Loucy (cell line): ENCODE measurements at regions not wholly inside any gene's neighbourhood (a gene's known extent, or its start where the extent isn't known, plus 50 kb on each side); places are given as distances from the start of the nearest gene placed in this dataset.

ENCODE experiments used
- H2AFZ ChIP-seq: fragments of 200-600 bp; sonication (generic); 2 replicates; pipeline ENCODE4 v1.6.0; 2016; ENCODE audit warnings: antibody characterized with exemption, mild to moderate bottlenecking, low read length, moderate library complexity
- H3F3A ChIP-seq: fragments of 200-600 bp; 2 replicates; pipeline ENCODE4 v1.6.0; 2016; ENCODE audit warnings: antibody characterized with exemption, low read depth, mild to moderate bottlenecking
- H3K27me3 ChIP-seq: fragments of 200-600 bp; sonication (generic); 2 replicates; pipeline ENCODE4 v1.6.1; 2014; ENCODE audit warnings: low read length, mild to moderate bottlenecking; ENCODE audit not compliant: insufficient read depth, poor library complexity, severe bottlenecking
- H3K36me3 ChIP-seq: fragments of 200-600 bp; sonication (generic); 2 replicates; pipeline ENCODE4 v1.6.1; 2016; ENCODE audit warnings: low read length; ENCODE audit not compliant: insufficient read depth
- H3K4me1 ChIP-seq: fragments of 200-600 bp; sonication (generic); 2 replicates; pipeline ENCODE4 v1.5.1; 2014; ENCODE audit warnings: low read length, mild to moderate bottlenecking; ENCODE audit not compliant: insufficient read depth, poor library complexity, severe bottlenecking
- H3K4me2 ChIP-seq: fragments of 200-600 bp; sonication (generic); 2 replicates; pipeline ENCODE4 v1.6.0; 2014; ENCODE audit warnings: antibody characterized with exemption, low read length, low read depth, mild to moderate bottlenecking; ENCODE audit not compliant: poor library complexity, severe bottlenecking
- H3K4me3 ChIP-seq: fragments of 200-600 bp; sonication (generic); 2 replicates; pipeline ENCODE4 v1.5.1; 2014; ENCODE audit warnings: low read length, mild to moderate bottlenecking, mixed read lengths; ENCODE audit not compliant: poor library complexity, severe bottlenecking
- H3K79me2 ChIP-seq: fragments of 200-600 bp; sonication (generic); 2 replicates; pipeline ENCODE4 v1.6.1; 2014; ENCODE audit warnings: low read length; ENCODE audit not compliant: insufficient read depth
- H3K9ac ChIP-seq: fragments of 200-600 bp; sonication (generic); 2 replicates; pipeline ENCODE4 v1.6.0; 2014; ENCODE audit warnings: mild to moderate bottlenecking, low read depth, low read length, moderate library complexity; ENCODE audit not compliant: poor library complexity, severe bottlenecking
- H3K9me2 ChIP-seq: fragments of 200-600 bp; sonication (generic); replicated peaks from 2 replicates; pipeline ENCODE4 v1.6.1; 2016; ENCODE audit warnings: low read depth, low read length, mixed read lengths
- H3K9me3 ChIP-seq: fragments of 200-600 bp; sonication (generic); 2 replicates; pipeline ENCODE4 v1.6.1; 2014; ENCODE audit warnings: mild to moderate bottlenecking, antibody characterized with exemption, low read length, low read depth; ENCODE audit not compliant: insufficient read depth
- H4K20me1 ChIP-seq: fragments of 200-600 bp; sonication (generic); 2 replicates; pipeline ENCODE4 v1.6.0; 2014; ENCODE audit warnings: antibody characterized with exemption, low read length, mild to moderate bottlenecking; ENCODE audit not compliant: insufficient read depth, poor library complexity, severe bottlenecking
- EZH2phosphoT487 ChIP-seq: fragments of 200-600 bp; IDR thresholded peaks from 2 replicates; pipeline ENCODE4 v1.6.1; 2018; ENCODE audit warnings: antibody characterized with exemption, mild to moderate bottlenecking, moderate library complexity, borderline replicate concordance
- TF ChIP-seq, protein P1 (sequence below): fragments of 200-600 bp; sonication (generic); conservative IDR thresholded peaks from 2 replicates; pipeline ENCODE4 v1.5.1; 2014; ENCODE audit warnings: mild to moderate bottlenecking, antibody characterized with exemption, low read length

DNA sequence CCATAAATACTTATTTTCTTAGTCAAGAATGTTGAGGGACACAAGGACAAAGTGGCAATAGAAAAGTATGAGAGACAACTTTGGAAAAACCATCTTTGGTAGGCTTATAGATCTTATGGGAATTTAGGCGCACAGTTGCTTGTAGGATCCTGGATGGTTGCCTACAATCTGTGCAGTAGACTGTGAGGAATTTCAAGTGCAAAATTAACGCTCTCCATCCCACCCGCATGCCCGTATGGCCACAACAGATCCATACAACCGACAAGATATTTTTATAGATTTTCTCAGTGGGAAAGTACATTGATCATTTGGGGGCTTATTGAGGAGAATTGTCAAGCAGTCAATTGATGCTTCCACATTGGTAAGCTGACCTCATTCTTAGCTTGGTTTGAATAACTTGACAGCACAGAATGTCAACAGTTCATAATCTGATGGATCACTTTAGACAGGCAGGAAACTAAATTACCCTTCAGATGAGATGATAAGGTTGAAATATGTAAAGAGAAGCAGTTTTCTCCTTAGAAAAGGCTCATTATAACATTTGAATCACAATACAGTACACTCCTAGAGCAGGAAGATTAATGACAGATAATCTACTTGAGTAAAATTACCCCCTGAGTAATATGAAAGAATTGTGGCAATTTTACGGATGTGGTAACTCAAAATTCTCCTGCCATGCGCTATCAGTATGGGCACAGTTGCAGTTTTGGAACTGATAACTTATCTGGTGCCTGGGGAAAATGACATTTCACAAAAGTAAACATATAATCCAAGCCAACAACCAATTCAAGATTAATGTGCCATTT lies 479.7 kb downstream of the KIF20B start:
- H4K20me1 ChIP-seq = no peaks in the 10 kb centered on the region
- H3K79me2 ChIP-seq = no peaks in the 10 kb centered on the region
- no peak overlapping the region for H3K4me3 ChIP-seq
- no peaks in the 10 kb centered on the region for H3K27me3 ChIP-seq
- no peaks in the 10 kb centered on the region for H3F3A ChIP-seq
- no peak overlapping the region for H3K9ac ChIP-seq
- no peak overlapping the region for H2AFZ ChIP-seq
- H3K9me2 ChIP-seq = no peaks in the 10 kb centered on the region
- no peaks in the 10 kb centered on the region for H3K4me1 ChIP-seq
- TF ChIP-seq, protein P1, sequence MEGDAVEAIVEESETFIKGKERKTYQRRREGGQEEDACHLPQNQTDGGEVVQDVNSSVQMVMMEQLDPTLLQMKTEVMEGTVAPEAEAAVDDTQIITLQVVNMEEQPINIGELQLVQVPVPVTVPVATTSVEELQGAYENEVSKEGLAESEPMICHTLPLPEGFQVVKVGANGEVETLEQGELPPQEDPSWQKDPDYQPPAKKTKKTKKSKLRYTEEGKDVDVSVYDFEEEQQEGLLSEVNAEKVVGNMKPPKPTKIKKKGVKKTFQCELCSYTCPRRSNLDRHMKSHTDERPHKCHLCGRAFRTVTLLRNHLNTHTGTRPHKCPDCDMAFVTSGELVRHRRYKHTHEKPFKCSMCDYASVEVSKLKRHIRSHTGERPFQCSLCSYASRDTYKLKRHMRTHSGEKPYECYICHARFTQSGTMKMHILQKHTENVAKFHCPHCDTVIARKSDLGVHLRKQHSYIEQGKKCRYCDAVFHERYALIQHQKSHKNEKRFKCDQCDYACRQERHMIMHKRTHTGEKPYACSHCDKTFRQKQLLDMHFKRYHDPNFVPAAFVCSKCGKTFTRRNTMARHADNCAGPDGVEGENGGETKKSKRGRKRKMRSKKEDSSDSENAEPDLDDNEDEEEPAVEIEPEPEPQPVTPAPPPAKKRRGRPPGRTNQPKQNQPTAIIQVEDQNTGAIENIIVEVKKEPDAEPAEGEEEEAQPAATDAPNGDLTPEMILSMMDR = no peak
- no peak for TF ChIP-seq EZH2phosphoT487
- no peaks in the 10 kb centered on the region for H3K36me3 ChIP-seq
- no peaks in the 10 kb centered on the region for H3K9me3 ChIP-seq
- H3K4me2 ChIP-seq = no peak overlapping the region

DNA sequence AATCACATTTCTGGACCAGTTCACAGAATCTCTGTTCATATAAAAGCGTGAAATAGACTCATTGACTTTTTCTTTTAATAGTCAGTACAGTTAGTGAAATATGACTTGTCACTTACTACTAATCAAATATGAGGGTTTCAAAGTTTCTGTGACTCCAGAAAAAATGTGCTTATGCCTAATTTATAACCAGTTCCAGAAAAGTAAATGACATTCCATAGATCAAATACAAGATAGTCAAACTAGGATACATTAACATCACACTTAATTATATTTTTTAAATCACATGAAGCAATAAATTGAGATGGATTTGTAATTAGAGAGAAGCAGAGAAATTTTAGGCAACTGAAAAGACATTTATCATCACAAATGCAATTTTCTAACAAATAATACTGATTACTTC lies 491.4 kb downstream of the KIF20B start:
- no peak overlapping the region for H2AFZ ChIP-seq
- no peaks in the 10 kb centered on the region for H3F3A ChIP-seq
- no peaks in the 10 kb centered on the region for H3K9me3 ChIP-seq
- H3K4me1 ChIP-seq = no peaks in the 10 kb centered on the region
- H3K36me3 ChIP-seq = no peaks in the 10 kb centered on the region
- no peak overlapping the region for H3K4me3 ChIP-seq
- no peak overlapping the region for H3K9ac ChIP-seq
- TF ChIP-seq, protein P1 = no peak
- no peak for TF ChIP-seq EZH2phosphoT487
- H4K20me1 ChIP-seq = no peaks in the 10 kb centered on the region
- H3K27me3 ChIP-seq = no peaks in the 10 kb centered on the region
- H3K79me2 ChIP-seq = no peaks in the 10 kb centered on the region
- H3K9me2 ChIP-seq = no peaks in the 10 kb centered on the region
- H3K4me2 ChIP-seq = no peak overlapping the region

DNA sequence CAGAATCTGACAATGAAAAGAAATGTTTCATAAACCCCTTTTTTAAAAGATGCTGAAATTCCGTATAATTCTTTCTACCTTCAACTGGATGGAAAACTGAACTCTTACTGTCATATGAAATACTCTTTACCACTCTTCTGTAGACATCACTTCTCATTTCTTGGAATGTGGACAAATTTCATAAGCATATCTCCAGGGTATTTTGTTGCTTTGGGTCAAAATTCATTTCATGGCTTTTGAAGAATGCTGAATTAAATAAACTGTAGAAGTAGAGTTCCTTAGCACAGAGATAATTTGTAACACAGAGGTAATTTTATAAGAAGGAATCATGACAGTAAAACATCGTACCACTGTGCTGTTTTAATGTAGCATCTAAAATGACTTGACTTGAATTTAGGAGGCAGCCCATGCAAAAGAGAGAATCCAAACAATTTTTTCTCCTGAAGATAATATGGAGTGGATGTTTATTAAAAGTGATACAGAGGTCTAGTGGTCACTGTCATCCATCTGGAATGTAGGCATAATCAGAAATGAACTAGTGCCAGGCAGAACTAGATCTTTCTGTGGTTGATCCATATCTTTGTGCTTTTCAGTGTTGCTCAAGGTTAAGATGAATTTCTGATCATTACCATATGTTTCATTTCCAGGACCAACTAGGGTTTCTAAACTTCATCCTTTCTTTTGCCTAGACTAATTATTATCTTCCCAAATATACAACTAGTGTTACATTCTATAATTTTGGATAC lies 492.0 kb downstream of the KIF20B start:
- H4K20me1 ChIP-seq = no peaks in the 10 kb centered on the region
- H3F3A ChIP-seq = no peaks in the 10 kb centered on the region
- H3K4me1 ChIP-seq = no peaks in the 10 kb centered on the region
- H2AFZ ChIP-seq = no peak overlapping the region
- no peaks in the 10 kb centered on the region for H3K27me3 ChIP-seq
- no peaks in the 10 kb centered on the region for H3K79me2 ChIP-seq
- TF ChIP-seq, protein P1 = no peak
- H3K4me3 ChIP-seq = no peak overlapping the region
- no peak overlapping the region for H3K4me2 ChIP-seq
- no peaks in the 10 kb centered on the region for H3K9me3 ChIP-seq
- no peaks in the 10 kb centered on the region for H3K9me2 ChIP-seq
- H3K36me3 ChIP-seq = no peaks in the 10 kb centered on the region
- no peak overlapping the region for H3K9ac ChIP-seq
